ENCODE measurements at regions not wholly inside any gene's neighbourhood (a gene's known extent, or its start where the extent isn't known, plus 50 kb on each side); places are given as distances from the start of the nearest gene placed in this dataset.
"Not testable (repeated sequence)": the region's sequence is repeated elsewhere in the genome, so short reads cannot be mapped to it uniquely, and the experiment has no call there.

GRCh38 chrX:33989936-33990335, 142.2 kb downstream of the FAM47A start:
- no peak for DNase-seq

DNA sequence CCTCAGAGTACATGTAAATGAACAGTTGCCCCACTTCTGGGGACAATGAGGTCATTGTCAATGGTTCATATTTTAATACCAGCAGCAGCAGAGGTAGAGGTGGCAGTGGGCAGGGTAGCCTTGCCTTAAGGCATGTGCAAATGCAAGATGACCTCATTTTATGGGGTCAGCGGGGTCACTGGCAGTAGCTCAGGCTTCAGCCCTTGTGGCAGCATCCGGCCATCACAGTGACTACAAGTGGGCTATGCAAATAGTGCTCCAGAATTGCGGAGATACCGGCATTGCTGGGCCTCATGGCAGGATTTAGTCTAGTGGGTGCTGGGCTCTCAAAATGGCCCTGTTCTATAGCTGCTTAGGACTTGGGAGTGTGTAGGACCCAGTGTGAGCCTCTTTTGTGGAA, 144.7 kb downstream of the FAM47A start:
- DNase-seq = no peak

GRCh38 chrX:33974676-33975075, 157.4 kb downstream of the FAM47A start:
- no peak for DNase-seq

DNA sequence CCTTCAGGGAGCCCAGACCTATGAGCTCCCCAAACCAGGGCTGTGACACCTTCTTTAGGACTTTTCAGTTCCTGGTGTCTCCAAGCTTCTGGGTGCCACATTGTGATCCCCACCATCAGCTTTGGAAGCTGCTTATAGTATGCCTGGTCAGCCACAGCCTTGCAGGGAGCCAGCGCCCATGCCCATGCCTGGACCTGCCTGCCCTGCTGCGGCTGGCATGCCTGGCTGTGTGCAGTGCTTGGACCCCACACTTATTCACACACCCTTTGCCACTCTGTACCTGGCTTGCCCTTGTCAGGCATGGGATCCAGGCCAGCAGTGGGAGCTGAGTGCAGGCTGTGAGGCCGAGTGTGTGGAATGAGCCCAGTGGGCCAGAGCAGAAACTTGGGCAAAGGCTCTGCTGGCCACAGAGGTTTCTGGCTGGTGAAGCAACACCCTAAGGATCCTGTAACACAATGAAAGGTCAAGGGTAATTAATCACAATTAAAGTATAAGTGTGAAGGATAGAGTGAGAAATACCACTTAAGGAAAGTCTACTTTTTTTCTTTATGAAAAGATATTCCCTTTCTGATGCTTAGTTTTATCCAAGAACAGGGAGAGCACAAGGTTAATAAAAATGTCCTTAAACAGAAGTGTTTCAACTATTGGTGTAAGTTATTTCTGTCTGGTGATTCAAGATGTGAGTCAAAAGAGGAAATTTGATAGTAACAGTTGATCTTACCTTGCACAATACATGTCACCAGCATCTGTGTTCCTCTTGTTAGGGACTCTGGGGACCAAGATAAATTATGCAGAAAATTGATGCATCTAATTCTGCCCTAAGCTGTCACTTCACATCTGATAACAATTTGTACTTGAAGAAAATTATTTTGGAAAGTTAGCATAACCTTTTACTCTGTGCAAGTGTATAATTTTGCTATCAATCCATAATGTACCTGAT, 161.8 kb downstream of the FAM47A start:
- DNase-seq = no peak

GRCh38 chrX:33969105-33969504, 163.0 kb downstream of the FAM47A start:
- no peak for DNase-seq

DNA sequence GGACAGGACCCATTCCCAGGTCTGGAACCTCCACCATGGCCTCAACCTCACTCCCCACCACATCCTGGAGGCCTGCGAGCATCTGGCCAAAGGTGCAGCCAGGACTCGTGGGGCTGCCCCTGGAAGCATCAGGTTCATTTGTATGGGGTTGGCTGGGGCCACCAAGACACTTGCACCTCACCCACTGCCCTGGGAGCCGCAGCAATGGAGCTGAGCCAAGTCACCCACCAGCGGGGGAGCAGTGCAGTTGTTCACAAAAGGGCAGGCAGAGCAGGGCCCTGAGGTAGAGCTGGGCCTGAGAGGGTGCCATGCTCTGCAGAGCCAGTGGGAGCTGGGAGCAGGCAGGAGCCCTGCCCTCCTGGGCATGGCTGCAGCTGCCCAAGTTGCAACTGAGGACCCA, 163.5 kb downstream of the FAM47A start:
- no peak for DNase-seq

DNA sequence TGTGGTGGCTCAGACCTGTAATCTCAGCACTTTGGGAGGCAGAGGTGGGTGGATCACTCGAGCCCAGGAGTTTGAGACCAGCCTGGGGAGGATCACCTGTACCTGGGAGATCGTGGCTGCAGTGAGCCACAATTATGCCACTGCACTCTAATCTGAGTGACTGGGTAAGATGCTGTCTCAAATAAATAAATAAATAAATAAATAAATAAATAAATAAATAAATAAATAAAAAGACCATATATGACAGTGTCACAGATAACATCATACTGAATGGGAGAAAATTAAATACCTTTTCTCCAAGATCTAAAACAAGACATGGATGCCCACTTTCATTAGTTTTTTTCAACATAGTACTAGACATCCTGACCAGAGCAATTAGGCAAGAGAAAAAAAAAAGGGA, 182.8 kb downstream of the FAM47A start:
- no peak for DNase-seq

DNA sequence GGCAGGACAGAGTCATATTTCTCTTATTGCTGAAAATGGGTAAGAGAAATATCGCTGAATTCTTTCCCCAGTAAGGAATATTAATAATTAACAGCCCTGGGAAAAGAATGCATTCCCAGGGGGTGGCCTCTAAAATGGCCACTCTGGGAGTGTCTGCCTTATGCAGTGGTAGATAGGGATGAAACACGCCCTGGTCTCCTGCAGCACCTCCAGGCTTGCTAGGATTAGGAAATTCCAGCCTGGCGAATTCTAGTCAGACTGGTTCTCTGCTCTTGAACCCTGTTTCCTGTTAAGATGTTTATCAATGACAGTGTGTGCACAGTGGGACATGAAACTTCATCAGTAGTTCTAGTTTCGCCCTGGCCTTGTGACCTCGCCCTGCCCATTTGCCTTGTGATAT, 205.9 kb downstream of the FAM47A start:
- not testable (repeated sequence) for DNase-seq

GRCh38 chrX:33923262-33923661, 208.9 kb downstream of the FAM47A start:
- no peak for DNase-seq

DNA sequence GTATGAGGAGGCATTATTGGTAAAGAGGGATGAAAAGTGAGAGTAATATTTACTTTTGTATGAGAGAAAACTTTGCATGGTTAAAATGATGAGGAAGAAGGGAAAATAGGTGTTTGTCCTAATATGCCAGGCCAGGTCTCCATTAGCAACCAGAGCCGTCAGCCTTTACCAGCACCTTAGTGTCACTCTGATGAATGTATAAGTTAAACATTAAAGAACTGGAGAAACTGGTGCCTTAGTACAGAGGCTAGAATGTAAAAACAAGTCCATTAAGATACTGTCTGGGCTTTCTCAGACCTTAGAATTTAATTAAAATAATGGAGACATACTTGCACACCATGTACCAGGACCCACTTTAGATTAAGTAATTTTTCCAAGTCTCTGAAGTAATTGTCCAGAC, 222.3 kb downstream of the FAM47A start:
- DNase-seq = no peak

- DNase-seq = no peak
Measured at GRCh38 chrX:33908898-33909297, 223.2 kb downstream of the FAM47A start.

GRCh38 chrX:33908074-33908473, 224.0 kb downstream of the FAM47A start:
- DNase-seq = no peak

GRCh38 chrX:33906971-33907370, 225.1 kb downstream of the FAM47A start:
- DNase-seq = no peak

- no peak for DNase-seq
Measured at GRCh38 chrX:33892670-33893069, 239.4 kb downstream of the FAM47A start.

DNA sequence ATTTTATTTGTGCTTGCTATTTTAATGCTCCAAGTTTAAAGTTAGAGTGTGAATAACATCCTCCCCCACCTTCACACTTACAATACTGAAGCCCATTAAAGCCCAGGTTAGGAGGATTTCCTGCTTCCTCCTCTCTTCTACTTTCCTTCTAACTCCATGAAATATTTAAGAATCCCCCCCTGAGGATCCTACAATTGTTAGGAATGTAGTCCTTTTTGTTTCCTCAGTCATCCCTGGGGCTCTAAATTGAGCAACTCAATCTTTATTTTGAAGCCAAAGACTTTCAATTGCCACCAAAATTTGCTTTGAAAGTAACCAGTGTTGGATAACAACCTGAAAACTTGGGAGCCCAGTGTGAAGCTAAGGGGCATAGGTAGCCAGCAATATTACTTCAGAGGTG, 276.9 kb downstream of the FAM47A start:
- DNase-seq = no peak

DNA sequence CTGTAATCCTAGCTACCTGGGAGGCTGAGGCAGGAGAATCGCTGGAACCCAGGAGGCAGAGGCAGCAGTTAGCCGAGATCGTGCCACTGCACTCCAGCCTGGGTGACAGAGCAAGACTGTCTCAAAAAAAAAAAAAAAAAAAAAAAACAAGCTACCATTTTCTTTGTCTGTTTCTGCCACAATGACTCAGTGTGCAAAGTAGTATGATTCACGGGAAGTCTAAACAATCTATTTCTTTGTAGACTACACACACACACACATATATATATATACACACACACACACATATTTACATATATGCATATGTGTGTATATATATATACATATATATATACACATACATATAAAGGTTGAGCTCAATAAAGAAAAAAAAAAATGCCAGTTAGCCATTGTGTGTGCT, 280.0 kb downstream of the FAM47A start:
- not testable (repeated sequence) for DNase-seq

- DNase-seq = no peak
Measured at GRCh38 chrX:33840176-33840575, 291.9 kb downstream of the FAM47A start.

GRCh38 chrX:33831211-33831610, 300.9 kb downstream of the FAM47A start:
- no peak for DNase-seq

DNA sequence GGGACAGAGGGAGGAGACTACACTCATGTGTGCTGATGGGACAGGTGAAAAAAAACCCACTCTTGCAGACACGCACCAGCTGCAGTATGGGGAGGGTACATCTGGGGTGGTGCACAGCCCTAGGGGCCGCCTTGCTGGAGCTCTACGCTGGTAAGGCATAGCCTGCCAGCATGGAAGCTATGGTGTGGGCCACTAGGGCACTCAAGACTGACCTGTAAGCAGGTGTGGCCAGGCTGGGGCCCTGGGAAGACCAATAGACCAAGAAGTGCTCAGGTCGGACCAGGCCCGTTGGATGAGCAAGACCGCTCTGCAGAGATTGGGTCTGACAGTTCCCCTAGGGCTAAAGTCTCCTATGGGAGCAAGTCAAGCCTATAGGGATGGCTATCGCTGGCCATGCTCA, 314.8 kb downstream of the FAM47A start:
- DNase-seq = no peak

GRCh38 chrX:33808636-33809035, 323.5 kb downstream of the FAM47A start:
- no peak for DNase-seq

- DNase-seq = no peak
Measured at GRCh38 chrX:33784548-33784947, 347.6 kb downstream of the FAM47A start.

GRCh38 chrX:33741807-33742206, 390.3 kb downstream of the FAM47A start:
- DNase-seq = peak; percentile 7

- DNase-seq = no peak
Measured at GRCh38 chrX:33735182-33735581, 396.9 kb downstream of the FAM47A start.

GRCh38 chrX:33726281-33727160, 405.6 kb downstream of the FAM47A start:
- DNase-seq = no peak
